ENCODE measurements at regions not wholly inside any gene's neighbourhood (a gene's known extent, or its start where the extent isn't known, plus 50 kb on each side); places are given as distances from the start of the nearest gene placed in this dataset.

- TF ChIP-seq, protein P1, sequence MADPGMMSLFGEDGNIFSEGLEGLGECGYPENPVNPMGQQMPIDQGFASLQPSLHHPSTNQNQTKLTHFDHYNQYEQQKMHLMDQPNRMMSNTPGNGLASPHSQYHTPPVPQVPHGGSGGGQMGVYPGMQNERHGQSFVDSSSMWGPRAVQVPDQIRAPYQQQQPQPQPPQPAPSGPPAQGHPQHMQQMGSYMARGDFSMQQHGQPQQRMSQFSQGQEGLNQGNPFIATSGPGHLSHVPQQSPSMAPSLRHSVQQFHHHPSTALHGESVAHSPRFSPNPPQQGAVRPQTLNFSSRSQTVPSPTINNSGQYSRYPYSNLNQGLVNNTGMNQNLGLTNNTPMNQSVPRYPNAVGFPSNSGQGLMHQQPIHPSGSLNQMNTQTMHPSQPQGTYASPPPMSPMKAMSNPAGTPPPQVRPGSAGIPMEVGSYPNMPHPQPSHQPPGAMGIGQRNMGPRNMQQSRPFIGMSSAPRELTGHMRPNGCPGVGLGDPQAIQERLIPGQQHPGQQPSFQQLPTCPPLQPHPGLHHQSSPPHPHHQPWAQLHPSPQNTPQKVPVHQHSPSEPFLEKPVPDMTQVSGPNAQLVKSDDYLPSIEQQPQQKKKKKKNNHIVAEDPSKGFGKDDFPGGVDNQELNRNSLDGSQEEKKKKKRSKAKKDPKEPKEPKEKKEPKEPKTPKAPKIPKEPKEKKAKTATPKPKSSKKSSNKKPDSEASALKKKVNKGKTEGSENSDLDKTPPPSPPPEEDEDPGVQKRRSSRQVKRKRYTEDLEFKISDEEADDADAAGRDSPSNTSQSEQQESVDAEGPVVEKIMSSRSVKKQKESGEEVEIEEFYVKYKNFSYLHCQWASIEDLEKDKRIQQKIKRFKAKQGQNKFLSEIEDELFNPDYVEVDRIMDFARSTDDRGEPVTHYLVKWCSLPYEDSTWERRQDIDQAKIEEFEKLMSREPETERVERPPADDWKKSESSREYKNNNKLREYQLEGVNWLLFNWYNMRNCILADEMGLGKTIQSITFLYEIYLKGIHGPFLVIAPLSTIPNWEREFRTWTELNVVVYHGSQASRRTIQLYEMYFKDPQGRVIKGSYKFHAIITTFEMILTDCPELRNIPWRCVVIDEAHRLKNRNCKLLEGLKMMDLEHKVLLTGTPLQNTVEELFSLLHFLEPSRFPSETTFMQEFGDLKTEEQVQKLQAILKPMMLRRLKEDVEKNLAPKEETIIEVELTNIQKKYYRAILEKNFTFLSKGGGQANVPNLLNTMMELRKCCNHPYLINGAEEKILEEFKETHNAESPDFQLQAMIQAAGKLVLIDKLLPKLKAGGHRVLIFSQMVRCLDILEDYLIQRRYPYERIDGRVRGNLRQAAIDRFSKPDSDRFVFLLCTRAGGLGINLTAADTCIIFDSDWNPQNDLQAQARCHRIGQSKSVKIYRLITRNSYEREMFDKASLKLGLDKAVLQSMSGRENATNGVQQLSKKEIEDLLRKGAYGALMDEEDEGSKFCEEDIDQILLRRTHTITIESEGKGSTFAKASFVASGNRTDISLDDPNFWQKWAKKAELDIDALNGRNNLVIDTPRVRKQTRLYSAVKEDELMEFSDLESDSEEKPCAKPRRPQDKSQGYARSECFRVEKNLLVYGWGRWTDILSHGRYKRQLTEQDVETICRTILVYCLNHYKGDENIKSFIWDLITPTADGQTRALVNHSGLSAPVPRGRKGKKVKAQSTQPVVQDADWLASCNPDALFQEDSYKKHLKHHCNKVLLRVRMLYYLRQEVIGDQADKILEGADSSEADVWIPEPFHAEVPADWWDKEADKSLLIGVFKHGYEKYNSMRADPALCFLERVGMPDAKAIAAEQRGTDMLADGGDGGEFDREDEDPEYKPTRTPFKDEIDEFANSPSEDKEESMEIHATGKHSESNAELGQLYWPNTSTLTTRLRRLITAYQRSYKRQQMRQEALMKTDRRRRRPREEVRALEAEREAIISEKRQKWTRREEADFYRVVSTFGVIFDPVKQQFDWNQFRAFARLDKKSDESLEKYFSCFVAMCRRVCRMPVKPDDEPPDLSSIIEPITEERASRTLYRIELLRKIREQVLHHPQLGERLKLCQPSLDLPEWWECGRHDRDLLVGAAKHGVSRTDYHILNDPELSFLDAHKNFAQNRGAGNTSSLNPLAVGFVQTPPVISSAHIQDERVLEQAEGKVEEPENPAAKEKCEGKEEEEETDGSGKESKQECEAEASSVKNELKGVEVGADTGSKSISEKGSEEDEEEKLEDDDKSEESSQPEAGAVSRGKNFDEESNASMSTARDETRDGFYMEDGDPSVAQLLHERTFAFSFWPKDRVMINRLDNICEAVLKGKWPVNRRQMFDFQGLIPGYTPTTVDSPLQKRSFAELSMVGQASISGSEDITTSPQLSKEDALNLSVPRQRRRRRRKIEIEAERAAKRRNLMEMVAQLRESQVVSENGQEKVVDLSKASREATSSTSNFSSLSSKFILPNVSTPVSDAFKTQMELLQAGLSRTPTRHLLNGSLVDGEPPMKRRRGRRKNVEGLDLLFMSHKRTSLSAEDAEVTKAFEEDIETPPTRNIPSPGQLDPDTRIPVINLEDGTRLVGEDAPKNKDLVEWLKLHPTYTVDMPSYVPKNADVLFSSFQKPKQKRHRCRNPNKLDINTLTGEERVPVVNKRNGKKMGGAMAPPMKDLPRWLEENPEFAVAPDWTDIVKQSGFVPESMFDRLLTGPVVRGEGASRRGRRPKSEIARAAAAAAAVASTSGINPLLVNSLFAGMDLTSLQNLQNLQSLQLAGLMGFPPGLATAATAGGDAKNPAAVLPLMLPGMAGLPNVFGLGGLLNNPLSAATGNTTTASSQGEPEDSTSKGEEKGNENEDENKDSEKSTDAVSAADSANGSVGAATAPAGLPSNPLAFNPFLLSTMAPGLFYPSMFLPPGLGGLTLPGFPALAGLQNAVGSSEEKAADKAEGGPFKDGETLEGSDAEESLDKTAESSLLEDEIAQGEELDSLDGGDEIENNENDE (IDR thresholded peaks at IDR 0.05; ENCODE audit: insufficient replicate concordance, low read length), result no peak
- no peak for TF ChIP-seq BRCA1 (IDR thresholded peaks at IDR 0.05; ENCODE audit: low read depth, low read length)
- no peak for TF ChIP-seq BACH1 (IDR thresholded peaks at IDR 0.05; ENCODE audit: low read length)
- no peak for TF ChIP-seq POU5F1 (IDR thresholded peaks at IDR 0.05; ENCODE audit: low read depth, low read length)
- TF ChIP-seq, protein P2, sequence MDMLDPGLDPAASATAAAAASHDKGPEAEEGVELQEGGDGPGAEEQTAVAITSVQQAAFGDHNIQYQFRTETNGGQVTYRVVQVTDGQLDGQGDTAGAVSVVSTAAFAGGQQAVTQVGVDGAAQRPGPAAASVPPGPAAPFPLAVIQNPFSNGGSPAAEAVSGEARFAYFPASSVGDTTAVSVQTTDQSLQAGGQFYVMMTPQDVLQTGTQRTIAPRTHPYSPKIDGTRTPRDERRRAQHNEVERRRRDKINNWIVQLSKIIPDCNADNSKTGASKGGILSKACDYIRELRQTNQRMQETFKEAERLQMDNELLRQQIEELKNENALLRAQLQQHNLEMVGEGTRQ (IDR thresholded peaks at IDR 0.05; ENCODE audit: low read length), result no peak
- TF ChIP-seq HDAC2 (IDR thresholded peaks at IDR 0.05; ENCODE audit: borderline replicate concordance in 1 of 2, low read depth in 2 of 2, low read length in 2 of 2), result no peak
- TF ChIP-seq, protein P3, sequence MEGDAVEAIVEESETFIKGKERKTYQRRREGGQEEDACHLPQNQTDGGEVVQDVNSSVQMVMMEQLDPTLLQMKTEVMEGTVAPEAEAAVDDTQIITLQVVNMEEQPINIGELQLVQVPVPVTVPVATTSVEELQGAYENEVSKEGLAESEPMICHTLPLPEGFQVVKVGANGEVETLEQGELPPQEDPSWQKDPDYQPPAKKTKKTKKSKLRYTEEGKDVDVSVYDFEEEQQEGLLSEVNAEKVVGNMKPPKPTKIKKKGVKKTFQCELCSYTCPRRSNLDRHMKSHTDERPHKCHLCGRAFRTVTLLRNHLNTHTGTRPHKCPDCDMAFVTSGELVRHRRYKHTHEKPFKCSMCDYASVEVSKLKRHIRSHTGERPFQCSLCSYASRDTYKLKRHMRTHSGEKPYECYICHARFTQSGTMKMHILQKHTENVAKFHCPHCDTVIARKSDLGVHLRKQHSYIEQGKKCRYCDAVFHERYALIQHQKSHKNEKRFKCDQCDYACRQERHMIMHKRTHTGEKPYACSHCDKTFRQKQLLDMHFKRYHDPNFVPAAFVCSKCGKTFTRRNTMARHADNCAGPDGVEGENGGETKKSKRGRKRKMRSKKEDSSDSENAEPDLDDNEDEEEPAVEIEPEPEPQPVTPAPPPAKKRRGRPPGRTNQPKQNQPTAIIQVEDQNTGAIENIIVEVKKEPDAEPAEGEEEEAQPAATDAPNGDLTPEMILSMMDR (IDR thresholded peaks at IDR 0.05; ENCODE audit: control extremely low read depth in 1 of 3, insufficient read depth in 1 of 3, low read depth in 1 of 3, low read length in 3 of 3), result peak in 2 of 3 experiments; percentile 61 to 68; a peak in 3 of 4 replicates
- TF ChIP-seq FOSL1 (IDR thresholded peaks at IDR 0.05; ENCODE audit: insufficient read depth, low read depth, low read length), result no peak
These were observed 328.3 kb downstream of the OXSM start (continued) for GRCh38 chr3:26118165-26118564.
